Mesenchymal stem cell (in vitro differentiated cells and primary cell): ENCODE measurements at regions not wholly inside any gene's neighbourhood (a gene's known extent, or its start where the extent isn't known, plus 50 kb on each side); places are given as distances from the start of the nearest gene placed in this dataset.

ENCODE experiments used
- DNase-seq: peaks from one replicate; pipeline ENCODE4 v3.0.0-alpha.2; 2013
- H2AFZ ChIP-seq: one replicate; pipeline ENCODE4 v1.6.1; 2013; ENCODE audit warnings: low read depth, mild to moderate bottlenecking, control low read depth, inconsistent platforms, low read length, moderate library complexity
- H2AK5ac ChIP-seq: 2 replicates; pipeline ENCODE4 v1.6.1; 2013; ENCODE audit warnings: low read length, moderate library complexity, mild to moderate bottlenecking, inconsistent platforms; ENCODE audit not compliant: severe bottlenecking
- H2BK120ac ChIP-seq: one replicate; pipeline ENCODE4 v1.6.1; 2013; ENCODE audit warnings: low read depth, mild to moderate bottlenecking, inconsistent platforms, low read length, moderate library complexity
- H2BK12ac ChIP-seq, 2 experiments: one replicate each; pipeline ENCODE4 v1.6.1; 2013; ENCODE audit warnings: inconsistent platforms in 2 of 2, low read length in 2 of 2, mild to moderate bottlenecking in 2 of 2, moderate library complexity in 2 of 2, control low read depth in 1 of 2
- H2BK15ac ChIP-seq: one replicate; pipeline ENCODE4 v1.6.1; 2013; ENCODE audit warnings: mild to moderate bottlenecking, low read depth, inconsistent platforms; ENCODE audit not compliant: poor library complexity, severe bottlenecking
- H2BK5ac ChIP-seq: 2 replicates; pipeline ENCODE4 v1.6.1; 2013; ENCODE audit warnings: low read depth, mild to moderate bottlenecking, low read length, control low read depth, inconsistent platforms; ENCODE audit not compliant: poor library complexity, severe bottlenecking
- H3K14ac ChIP-seq, 2 experiments: one replicate each; pipeline ENCODE4 v1.6.1; 2013; ENCODE audit warnings: inconsistent platforms in 2 of 2, low read length in 2 of 2, control low read depth in 1 of 2, mild to moderate bottlenecking in 1 of 2, moderate library complexity in 1 of 2
- H3K18ac ChIP-seq, 2 experiments: one replicate each; pipeline ENCODE4 v1.6.1; 2013; ENCODE audit warnings: inconsistent platforms in 2 of 2, low read length in 2 of 2, control low read depth in 1 of 2, low read depth in 1 of 2, mild to moderate bottlenecking in 1 of 2
- H3K23ac ChIP-seq, 2 experiments: one replicate each; pipeline ENCODE4 v1.6.1; 2013; ENCODE audit warnings: inconsistent platforms in 2 of 2, low read length in 2 of 2, mild to moderate bottlenecking in 2 of 2, moderate library complexity in 2 of 2, control low read depth in 1 of 2
- H3K27ac ChIP-seq: 2 replicates; pipeline ENCODE4 v1.5.1; 2013; ENCODE audit warnings: mild to moderate bottlenecking, moderate library complexity, low read length, control low read depth, inconsistent platforms; ENCODE audit not compliant: poor library complexity, severe bottlenecking
- H3K27me3 ChIP-seq, 2 experiments: 2 replicates each; pipeline versions ENCODE4 v1.6.1 to v1.7.0; 2013; ENCODE audit warnings: low read length in 2 of 2, mild to moderate bottlenecking in 2 of 2, moderate library complexity in 2 of 2, control low read depth in 1 of 2, inconsistent platforms in 1 of 2; ENCODE audit not compliant: control insufficient read depth in 1 of 2, insufficient read depth in 1 of 2
- H3K36me3 ChIP-seq, 2 experiments: 2 replicates each; pipeline versions ENCODE4 v1.6.1 to v1.7.0; 2013; ENCODE audit warnings: low read length in 2 of 2, control low read depth in 1 of 2, inconsistent platforms in 1 of 2, low read depth in 1 of 2, mild to moderate bottlenecking in 1 of 2; ENCODE audit not compliant: insufficient read depth in 2 of 2, control insufficient read depth in 1 of 2
- H3K4ac ChIP-seq, 2 experiments: one replicate each; pipeline ENCODE4 v1.6.1; 2013; ENCODE audit warnings: inconsistent platforms in 2 of 2, low read length in 2 of 2, mild to moderate bottlenecking in 2 of 2, moderate library complexity in 2 of 2, control low read depth in 1 of 2, low read depth in 1 of 2
- H3K4me1 ChIP-seq: 2 replicates; pipeline ENCODE4 v1.6.1; 2013; ENCODE audit warnings: low read depth, low read length, control low read depth; ENCODE audit not compliant: control insufficient read depth, insufficient read depth
- H3K4me2 ChIP-seq: 2 replicates; pipeline ENCODE4 v1.6.1; 2013; ENCODE audit warnings: low read length, mild to moderate bottlenecking, inconsistent platforms; ENCODE audit not compliant: poor library complexity, severe bottlenecking
- H3K4me3 ChIP-seq, 2 experiments: 2 replicates each; pipeline versions ENCODE4 v1.5.1 to v1.7.0; 2013; ENCODE audit warnings: low read length in 2 of 2, mild to moderate bottlenecking in 2 of 2, control low read depth in 1 of 2, low read depth in 1 of 2; ENCODE audit not compliant: insufficient read depth in 1 of 2
- H3K79me1 ChIP-seq: replicated peaks from 2 replicates; pipeline ENCODE4 v1.6.1; 2013; ENCODE audit warnings: mild to moderate bottlenecking, control low read depth, low read length, inconsistent platforms; ENCODE audit not compliant: poor library complexity, severe bottlenecking
- H3K9ac ChIP-seq: 2 replicates; pipeline ENCODE4 v1.7.0; 2013; ENCODE audit warnings: mild to moderate bottlenecking, low read length, moderate library complexity
- H3K9me3 ChIP-seq: 2 replicates; pipeline ENCODE4 v1.7.0; 2013; ENCODE audit warnings: mild to moderate bottlenecking, low read length; ENCODE audit not compliant: control insufficient read depth
- H4K8ac ChIP-seq: one replicate; pipeline ENCODE4 v1.6.1; 2013; ENCODE audit warnings: inconsistent platforms, mild to moderate bottlenecking, low read length, moderate library complexity
- H4K91ac ChIP-seq: one replicate; pipeline ENCODE4 v1.6.1; 2013; ENCODE audit warnings: mild to moderate bottlenecking, low read length, inconsistent platforms
- WGBS: methylation state at CpG from one replicate; pipeline ENCODE4 v1.1.7; 2013; ENCODE audit warnings: mixed read lengths; 5-methylcytosine and 5-hydroxymethylcytosine counted together

DNA sequence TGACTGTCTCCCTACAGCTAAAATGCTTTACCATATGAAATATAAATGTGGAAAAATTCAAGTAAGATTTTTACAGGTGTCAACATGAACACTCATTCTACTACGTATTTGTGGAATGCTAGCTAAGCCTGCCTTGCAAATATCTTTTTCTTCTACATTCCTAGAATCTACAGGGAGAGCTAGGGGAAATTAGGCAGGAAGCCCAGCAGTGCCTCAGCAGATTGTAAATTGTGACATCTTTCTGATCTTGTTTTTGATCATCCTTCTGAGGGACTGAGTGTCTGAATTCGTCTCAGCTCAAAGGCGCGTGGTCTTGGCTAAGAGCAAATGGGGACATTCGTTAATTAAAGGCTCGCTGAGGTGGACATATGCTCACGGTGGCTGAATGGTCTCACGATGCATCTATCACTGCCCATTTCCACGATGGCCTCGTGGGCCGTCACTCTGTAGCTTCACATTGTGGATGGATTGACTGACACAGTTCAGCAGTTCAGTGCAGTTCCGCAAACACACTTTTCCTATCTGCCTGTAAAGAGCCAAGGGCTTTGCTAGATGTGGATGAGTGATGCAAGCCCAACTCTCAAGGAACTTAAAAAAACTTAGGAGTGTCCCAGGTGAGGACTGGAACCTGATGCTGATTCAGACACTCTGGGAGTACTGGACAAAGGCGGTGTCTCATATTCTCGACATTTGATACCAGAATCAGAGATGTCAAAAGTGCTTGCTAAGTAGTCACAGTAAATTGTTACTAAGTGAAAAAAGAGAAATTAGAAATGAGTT is 562.5 kb downstream of the EFNB2 start:
- peak overlapping the region in 1 of 2 experiments; percentile 16 for H3K18ac ChIP-seq
- peaks cover 4% of the 10 kb centered on the region for H3K4me1 ChIP-seq
- 94% methylated on average over 13 of the region's 14 CpGs for WGBS

GRCh38 chr13:105972306-105972721 is 563.1 kb downstream of the EFNB2 start:
- Histone ChIP-seq H2BK120ac (no peak overlapping the region), H3K4ac (peak overlapping the region in 1 of 2 experiments; percentile 71), H4K91ac (no peak overlapping the region), H2AFZ (no peak overlapping the region), H3K79me1 (no peaks in the 10 kb centered on the region), H3K27ac (no peak overlapping the region), H3K14ac (no peak overlapping the region), H3K23ac (no peak overlapping the region), H3K18ac (no peak overlapping the region), H3K4me1 (peaks cover 4% of the 10 kb centered on the region), H2BK12ac (no peak overlapping the region), H3K9ac (no peak overlapping the region), H3K4me2 (no peak overlapping the region), H3K4me3 (no peak overlapping the region), H2BK5ac (no peak overlapping the region), H3K27me3 (no peaks in the 10 kb centered on the region), H3K36me3 (no peaks in the 10 kb centered on the region), H2BK15ac (no peak overlapping the region), H4K8ac (no peak overlapping the region), H2AK5ac (no peak overlapping the region), H3K9me3 (no peaks in the 10 kb centered on the region)
- WGBS = 56% methylated on average over 7 of the region's 7 CpGs
- DNase-seq = no peak

More for the DNA sequence above, 562.5 kb downstream of the EFNB2 start:
- Histone ChIP-seq H2BK120ac (no peak overlapping the region), H3K4me2 (no peak overlapping the region), H2AK5ac (no peak overlapping the region), H3K27ac (no peak overlapping the region), H2AFZ (no peak overlapping the region), H3K27me3 (no peaks in the 10 kb centered on the region), H3K4ac (no peak overlapping the region), H3K14ac (peak overlapping the region in 1 of 2 experiments; percentile 3), H3K9ac (no peak overlapping the region), H2BK15ac (no peak overlapping the region), H3K36me3 (no peaks in the 10 kb centered on the region), H3K4me3 (no peak overlapping the region), H3K79me1 (no peaks in the 10 kb centered on the region), H3K23ac (no peak overlapping the region), H4K8ac (no peak overlapping the region), H3K9me3 (no peaks in the 10 kb centered on the region), H2BK5ac (no peak overlapping the region), H4K91ac (no peak overlapping the region), H2BK12ac (peak overlapping the region in 1 of 2 experiments; percentile 75)
- no peak for DNase-seq

GRCh38 chr13:105971738-105972137 is 563.7 kb downstream of the EFNB2 start:
- Histone ChIP-seq H3K4me3 (no peak overlapping the region), H2BK5ac (no peak overlapping the region), H2AFZ (no peak overlapping the region), H3K4me1 (peaks cover 4% of the 10 kb centered on the region), H3K23ac (no peak overlapping the region), H2AK5ac (no peak overlapping the region), H3K18ac (no peak overlapping the region), H3K27me3 (no peaks in the 10 kb centered on the region), H3K14ac (no peak overlapping the region), H3K4me2 (no peak overlapping the region), H3K79me1 (no peaks in the 10 kb centered on the region), H4K91ac (no peak overlapping the region), H2BK120ac (no peak overlapping the region), H3K9ac (no peak overlapping the region), H3K9me3 (no peaks in the 10 kb centered on the region), H3K36me3 (no peaks in the 10 kb centered on the region), H3K27ac (no peak overlapping the region), H2BK15ac (no peak overlapping the region), H4K8ac (no peak overlapping the region), H2BK12ac (no peak overlapping the region), H3K4ac (no peak overlapping the region)
- no CpG with 5 or more reads among the region's 3 CpGs for WGBS
- DNase-seq = peak; percentile 35

DNA sequence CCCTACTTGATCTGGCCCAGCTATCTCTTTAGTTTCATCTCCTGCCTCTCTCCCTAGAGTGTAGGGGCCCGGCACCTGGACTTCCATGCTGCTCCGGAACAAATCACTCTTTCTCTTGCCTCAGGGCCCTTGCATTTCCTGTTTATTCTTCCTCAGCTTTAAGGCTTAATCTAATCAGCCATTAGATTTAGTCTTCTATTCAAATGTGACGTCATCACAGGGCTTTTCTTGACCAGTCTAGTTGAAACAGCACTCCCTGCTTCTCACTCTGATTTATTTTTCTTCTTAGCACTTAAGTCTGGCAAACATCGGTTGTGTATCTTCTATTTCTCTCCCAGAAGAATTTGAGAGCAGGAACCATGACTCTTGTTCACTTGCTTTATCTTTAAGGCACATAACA is 564.1 kb downstream of the EFNB2 start:
- Histone ChIP-seq H3K79me1 (no peaks in the 10 kb centered on the region), H3K9ac (no peak overlapping the region), H3K4me1 (peaks cover 4% of the 10 kb centered on the region), H2AFZ (no peak overlapping the region), H3K4me3 (no peak overlapping the region), H2BK12ac (no peak overlapping the region), H2BK120ac (no peak overlapping the region), H4K91ac (no peak overlapping the region), H3K4ac (no peak overlapping the region), H3K27me3 (no peaks in the 10 kb centered on the region), H2AK5ac (no peak overlapping the region), H2BK15ac (no peak overlapping the region), H3K14ac (no peak overlapping the region), H2BK5ac (no peak overlapping the region), H3K9me3 (no peaks in the 10 kb centered on the region), H4K8ac (peak overlapping the region; percentile 67), H3K4me2 (no peak overlapping the region), H3K23ac (no peak overlapping the region), H3K36me3 (no peaks in the 10 kb centered on the region), H3K27ac (no peak overlapping the region), H3K18ac (no peak overlapping the region)
- DNase-seq = peak; percentile 71
- WGBS = 11% methylated on average over 4 of the region's 4 CpGs
